ENCODE measurements at regions not wholly inside any gene's neighbourhood (a gene's known extent, or its start where the extent isn't known, plus 50 kb on each side); places are given as distances from the start of the nearest gene placed in this dataset.
"Not testable (repeated sequence)": the region's sequence is repeated elsewhere in the genome, so short reads cannot be mapped to it uniquely, and the experiment has no call there.

DNA sequence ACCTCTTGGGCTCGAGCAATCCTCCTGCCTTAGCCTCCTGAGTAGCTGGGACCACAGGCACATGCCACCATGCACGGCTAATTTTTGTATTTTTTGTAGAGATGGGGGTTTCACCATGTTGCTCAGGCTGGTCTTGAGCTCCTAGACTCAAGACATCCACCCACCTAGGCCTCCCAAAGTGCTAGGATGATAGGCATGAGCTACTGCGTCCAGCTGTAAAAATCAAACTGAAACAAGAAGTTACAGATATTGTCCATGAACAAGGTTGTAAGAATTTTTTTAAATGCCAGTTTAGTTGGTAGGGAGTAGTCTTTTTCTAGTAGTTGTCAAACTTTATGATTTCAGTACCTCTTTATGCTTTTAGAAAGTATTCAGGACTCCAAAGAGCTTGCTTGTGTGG lies 424.4 kb upstream of the PMFBP1 start:
- no peak overlapping the region for H3K9ac ChIP-seq (ENCODE audit: low read depth, low read length)
- no peaks in the 10 kb centered on the region for H3K4me1 ChIP-seq (ENCODE audit: insufficient read depth, low read length)
- no peak overlapping the region for H3K27ac ChIP-seq (ENCODE audit: low read length)
- no peaks in the 10 kb centered on the region for H3K36me3 ChIP-seq (ENCODE audit: insufficient read depth, low read depth, low read length)
- H3K27me3 ChIP-seq (ENCODE audit: insufficient read depth, low read length), result no peaks in the 10 kb centered on the region
- no peak overlapping the region for H3K4me3 ChIP-seq (ENCODE audit: low read length)
- H3K9me3 ChIP-seq (ENCODE audit: insufficient read depth, low read depth, low read length), result no peaks in the 10 kb centered on the region

GRCh38 chr16:72590151-72590937 lies 418.4 kb upstream of the PMFBP1 start:
- Histone ChIP-seq H3K9ac (ENCODE audit: low read depth, low read length) (no peak overlapping the region), H3K9me3 (ENCODE audit: insufficient read depth, low read depth, low read length) (no peaks in the 10 kb centered on the region), H3K27ac (ENCODE audit: low read length) (no peak overlapping the region), H3K4me1 (ENCODE audit: insufficient read depth, low read length) (no peaks in the 10 kb centered on the region), H3K27me3 (ENCODE audit: insufficient read depth, low read length) (no peaks in the 10 kb centered on the region), H3K36me3 (ENCODE audit: insufficient read depth, low read depth, low read length) (no peaks in the 10 kb centered on the region), H3K4me3 (ENCODE audit: low read length) (no peak overlapping the region)

DNA sequence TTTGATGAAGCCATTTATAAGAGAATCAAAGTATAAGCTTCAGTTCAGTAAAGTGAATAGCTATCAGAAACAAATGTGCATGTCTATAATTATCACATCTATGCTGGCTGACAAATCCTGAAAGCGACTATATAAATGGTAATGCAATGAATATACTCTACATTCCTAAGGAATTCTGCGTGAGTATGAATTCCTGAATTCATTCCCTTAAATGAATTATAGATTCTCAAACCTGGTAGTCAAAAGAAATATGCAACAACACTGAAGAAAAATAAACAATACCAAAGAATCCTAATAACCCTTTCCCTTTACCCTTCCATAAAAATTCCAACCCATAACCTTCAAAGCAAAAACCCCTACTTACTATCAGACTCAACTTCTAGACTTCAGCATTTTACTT lies 416.6 kb upstream of the PMFBP1 start:
- Histone ChIP-seq H3K27me3 (ENCODE audit: insufficient read depth, low read length) (no peaks in the 10 kb centered on the region), H3K9me3 (ENCODE audit: insufficient read depth, low read depth, low read length) (no peaks in the 10 kb centered on the region), H3K9ac (ENCODE audit: low read depth, low read length) (no peak overlapping the region), H3K36me3 (ENCODE audit: insufficient read depth, low read depth, low read length) (no peaks in the 10 kb centered on the region), H3K4me3 (ENCODE audit: low read length) (no peak overlapping the region), H3K27ac (ENCODE audit: low read length) (no peak overlapping the region), H3K4me1 (ENCODE audit: insufficient read depth, low read length) (no peaks in the 10 kb centered on the region)

DNA sequence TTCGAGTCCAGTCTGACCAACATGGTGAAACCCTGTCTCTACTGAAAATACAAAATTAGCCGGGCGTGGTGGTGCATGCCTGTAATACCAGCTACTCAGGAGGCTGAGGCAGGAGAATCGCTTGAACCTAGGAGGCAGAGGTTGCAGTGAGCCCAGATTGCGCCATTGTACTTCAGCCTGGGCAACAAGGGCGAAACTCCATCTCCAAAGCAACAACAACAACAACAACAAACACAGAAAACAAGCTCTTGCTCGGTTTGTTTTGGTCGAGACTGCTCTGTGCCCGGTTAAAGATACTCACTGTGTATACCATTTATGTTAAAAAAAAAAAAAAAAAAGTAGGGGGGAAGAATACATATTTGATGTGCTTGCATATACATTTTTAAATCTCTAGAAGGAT lies 406.1 kb upstream of the PMFBP1 start:
- H3K27ac ChIP-seq (ENCODE audit: low read length); H3K4me3 ChIP-seq (ENCODE audit: low read length); H3K9ac ChIP-seq (ENCODE audit: low read depth, low read length); H3K9me3 ChIP-seq (ENCODE audit: insufficient read depth, low read depth, low read length); H3K27me3 ChIP-seq (ENCODE audit: insufficient read depth, low read length); H3K4me1 ChIP-seq (ENCODE audit: insufficient read depth, low read length); H3K36me3 ChIP-seq (ENCODE audit: insufficient read depth, low read depth, low read length): not testable (repeated sequence)

- Histone ChIP-seq H3K4me3 (ENCODE audit: low read length) (no peak overlapping the region), H3K9ac (ENCODE audit: low read depth, low read length) (no peak overlapping the region), H3K9me3 (ENCODE audit: insufficient read depth, low read depth, low read length) (no peaks in the 10 kb centered on the region; the same call in 1 of the 2 replicates), H3K36me3 (ENCODE audit: insufficient read depth, low read depth, low read length) (no peaks in the 10 kb centered on the region), H3K4me1 (ENCODE audit: insufficient read depth, low read length) (no peaks in the 10 kb centered on the region), H3K27me3 (ENCODE audit: insufficient read depth, low read length) (no peaks in the 10 kb centered on the region), H3K27ac (ENCODE audit: low read length) (no peak overlapping the region)
These were observed 404.2 kb upstream of the PMFBP1 start for GRCh38 chr16:72576189-72576588.

GRCh38 chr16:72569677-72570076 lies 397.7 kb upstream of the PMFBP1 start:
- no peak overlapping the region for H3K27ac ChIP-seq (ENCODE audit: low read length)
- H3K9ac ChIP-seq (ENCODE audit: low read depth, low read length), result no peak overlapping the region
- no peaks in the 10 kb centered on the region for H3K36me3 ChIP-seq (ENCODE audit: insufficient read depth, low read depth, low read length)
- H3K4me3 ChIP-seq (ENCODE audit: low read length), result no peak overlapping the region
- no peaks in the 10 kb centered on the region for H3K9me3 ChIP-seq (ENCODE audit: insufficient read depth, low read depth, low read length)
- no peaks in the 10 kb centered on the region for H3K27me3 ChIP-seq (ENCODE audit: insufficient read depth, low read length)
- H3K4me1 ChIP-seq (ENCODE audit: insufficient read depth, low read length), result peaks cover 5% of the 10 kb centered on the region; the same call in 1 of the 2 replicates

DNA sequence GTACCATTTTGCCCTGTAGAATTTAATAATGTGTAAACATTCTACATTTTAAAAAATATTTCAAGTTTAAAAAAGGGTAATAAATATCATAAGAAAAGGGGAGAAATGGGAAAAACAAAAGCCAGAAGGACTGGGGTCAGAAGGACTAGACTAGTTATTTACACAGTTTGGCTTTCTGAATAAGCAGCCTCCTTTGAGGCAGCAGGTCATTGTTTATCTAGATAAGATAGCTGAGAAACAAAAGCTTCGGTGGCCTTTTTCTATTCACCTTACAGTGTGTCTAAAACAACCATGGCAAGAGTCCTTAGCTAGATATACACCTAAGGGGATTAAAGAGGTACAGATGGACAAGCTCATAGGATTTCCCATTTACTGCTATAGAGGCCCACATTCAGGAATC lies 396.5 kb upstream of the PMFBP1 start:
- H3K9ac ChIP-seq (ENCODE audit: low read depth, low read length), result no peak overlapping the region
- H3K36me3 ChIP-seq (ENCODE audit: insufficient read depth, low read depth, low read length), result no peaks in the 10 kb centered on the region
- H3K9me3 ChIP-seq (ENCODE audit: insufficient read depth, low read depth, low read length), result no peaks in the 10 kb centered on the region
- no peak overlapping the region for H3K4me3 ChIP-seq (ENCODE audit: low read length)
- peaks cover 5% of the 10 kb centered on the region; the same call in 1 of the 2 replicates for H3K4me1 ChIP-seq (ENCODE audit: insufficient read depth, low read length)
- H3K27ac ChIP-seq (ENCODE audit: low read length), result no peak overlapping the region
- no peaks in the 10 kb centered on the region for H3K27me3 ChIP-seq (ENCODE audit: insufficient read depth, low read length)

- Histone ChIP-seq H3K36me3 (ENCODE audit: insufficient read depth, low read depth, low read length) (no peaks in the 10 kb centered on the region), H3K4me1 (ENCODE audit: insufficient read depth, low read length) (peaks cover 5% of the 10 kb centered on the region; the same call in 1 of the 2 replicates), H3K4me3 (ENCODE audit: low read length) (no peak overlapping the region), H3K9me3 (ENCODE audit: insufficient read depth, low read depth, low read length) (no peaks in the 10 kb centered on the region), H3K27ac (ENCODE audit: low read length) (no peak overlapping the region), H3K27me3 (ENCODE audit: insufficient read depth, low read length) (no peaks in the 10 kb centered on the region), H3K9ac (ENCODE audit: low read depth, low read length) (no peak overlapping the region)
These were observed 394.2 kb upstream of the PMFBP1 start for GRCh38 chr16:72566174-72566573.

- Histone ChIP-seq H3K9me3 (ENCODE audit: insufficient read depth, low read depth, low read length) (no peaks in the 10 kb centered on the region), H3K4me3 (ENCODE audit: low read length) (no peak overlapping the region), H3K27ac (ENCODE audit: low read length) (no peak overlapping the region), H3K9ac (ENCODE audit: low read depth, low read length) (no peak overlapping the region), H3K36me3 (ENCODE audit: insufficient read depth, low read depth, low read length) (no peaks in the 10 kb centered on the region), H3K27me3 (ENCODE audit: insufficient read depth, low read length) (no peaks in the 10 kb centered on the region), H3K4me1 (ENCODE audit: insufficient read depth, low read length) (peaks cover 5% of the 10 kb centered on the region; the same call in 1 of the 2 replicates)
These were observed 393.2 kb upstream of the PMFBP1 start for GRCh38 chr16:72565106-72565505.

DNA sequence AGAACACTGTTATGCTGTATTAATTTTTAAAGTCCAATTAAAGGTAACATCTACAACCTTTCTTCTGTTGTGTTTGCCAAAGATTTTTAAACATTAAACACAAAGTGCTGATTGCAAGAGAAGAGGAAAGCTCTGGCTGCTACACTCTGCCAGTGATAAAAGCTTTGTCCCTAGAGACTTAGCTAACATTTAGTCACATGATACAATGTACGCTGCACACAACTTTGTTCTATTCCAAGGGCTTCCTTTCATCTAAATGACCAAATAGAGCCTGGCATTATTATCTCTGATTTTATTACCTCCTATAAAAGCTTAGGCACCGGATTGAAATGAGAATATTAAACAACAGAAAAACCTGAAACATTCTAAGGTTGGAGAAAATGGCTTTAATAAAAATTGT lies 388.7 kb upstream of the PMFBP1 start:
- Histone ChIP-seq H3K9ac (ENCODE audit: low read depth, low read length) (no peak overlapping the region), H3K4me1 (ENCODE audit: insufficient read depth, low read length) (no peaks in the 10 kb centered on the region), H3K4me3 (ENCODE audit: low read length) (no peak overlapping the region)

DNA sequence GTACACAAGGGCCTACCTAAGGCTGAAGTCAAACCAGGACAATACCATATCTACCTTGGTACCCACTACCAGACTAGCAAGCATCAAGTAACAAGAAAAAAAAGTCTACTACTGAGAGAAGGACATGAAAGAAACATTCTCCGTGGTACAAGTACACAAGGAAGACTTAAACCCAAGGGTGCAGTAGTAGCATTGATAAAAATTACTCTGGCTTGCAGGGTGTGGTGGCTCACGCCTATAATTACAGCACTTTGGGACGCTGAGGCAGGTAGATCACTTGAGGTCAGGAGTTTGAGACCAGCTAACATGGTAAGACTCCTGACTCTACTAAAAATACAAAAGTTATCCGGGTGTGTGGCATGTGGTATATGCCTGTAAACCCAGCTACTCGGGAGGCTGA lies 386.5 kb upstream of the PMFBP1 start:
- no peak overlapping the region for H3K4me3 ChIP-seq (ENCODE audit: low read length)

More for the DNA sequence above, 388.7 kb upstream of the PMFBP1 start:
- H3K27ac ChIP-seq (ENCODE audit: low read length), result no peak overlapping the region
- no peaks in the 10 kb centered on the region for H3K9me3 ChIP-seq (ENCODE audit: insufficient read depth, low read depth, low read length)
- no peaks in the 10 kb centered on the region for H3K27me3 ChIP-seq (ENCODE audit: insufficient read depth, low read length)
- H3K36me3 ChIP-seq (ENCODE audit: insufficient read depth, low read depth, low read length), result no peaks in the 10 kb centered on the region

GRCh38 chr16:72554935-72555334 lies 383.0 kb upstream of the PMFBP1 start:
- H3K4me3 ChIP-seq (ENCODE audit: low read length), result no peak overlapping the region

More for the DNA sequence above, 386.5 kb upstream of the PMFBP1 start:
- no peaks in the 10 kb centered on the region for H3K27me3 ChIP-seq (ENCODE audit: insufficient read depth, low read length)
- H3K36me3 ChIP-seq (ENCODE audit: insufficient read depth, low read depth, low read length), result no peaks in the 10 kb centered on the region
- H3K4me1 ChIP-seq (ENCODE audit: insufficient read depth, low read length), result no peaks in the 10 kb centered on the region
- H3K9ac ChIP-seq (ENCODE audit: low read depth, low read length), result no peak overlapping the region
- H3K27ac ChIP-seq (ENCODE audit: low read length), result no peak overlapping the region
- H3K9me3 ChIP-seq (ENCODE audit: insufficient read depth, low read depth, low read length), result no peaks in the 10 kb centered on the region

More at GRCh38 chr16:72554935-72555334, 383.0 kb upstream of the PMFBP1 start:
- Histone ChIP-seq H3K4me1 (ENCODE audit: insufficient read depth, low read length) (no peaks in the 10 kb centered on the region), H3K9ac (ENCODE audit: low read depth, low read length) (no peak overlapping the region), H3K27ac (ENCODE audit: low read length) (no peak overlapping the region), H3K27me3 (ENCODE audit: insufficient read depth, low read length) (no peaks in the 10 kb centered on the region), H3K36me3 (ENCODE audit: insufficient read depth, low read depth, low read length) (no peaks in the 10 kb centered on the region), H3K9me3 (ENCODE audit: insufficient read depth, low read depth, low read length) (peaks cover 8% of the 10 kb centered on the region; the same call in 1 of the 2 replicates)

Measured in iPS-20b (cell line).